WTC11 (cell line): ENCODE measurements at regions not wholly inside any gene's neighbourhood (a gene's known extent, or its start where the extent isn't known, plus 50 kb on each side); places are given as distances from the start of the nearest gene placed in this dataset.

Experiments used
- ATAC-seq: fragments of 200-7000 bp; cut with Tn5 transposase; 2 replicates; pipeline ENCODE4 v1.10.0; 2021; ENCODE audit warnings: mild to moderate bottlenecking, moderate library complexity
- CTCF ChIA-PET: fragments of 300-600 bp; sonication (Branson Sonifier 250); formaldehyde crosslinking; loops from one replicate; lab custom pipeline; 2021; ENCODE audit warnings: antibody characterized with exemption; lab: Charles Lee
- POLR2A ChIA-PET: fragments of 350-600 bp; sonication (Branson Sonifier 250); formaldehyde crosslinking; loops from one replicate; lab custom pipeline; 2021; ENCODE audit warnings: antibody characterized with exemption; lab: Charles Lee
- DNase-seq: peaks from one replicate; pipeline ENCODE4 v3.0.0; 2021; ENCODE audit warnings: low spot score
- H3K27ac Mint-ChIP-seq: 2 replicates; pipeline ENCODE4 v1.8.0; 2021; ENCODE audit warnings: mixed read lengths
- H3K27me3 Mint-ChIP-seq: 2 replicates; pipeline ENCODE4 v1.8.0; 2021; ENCODE audit warnings: low read depth, mild to moderate bottlenecking, moderate library complexity, mixed read lengths
- H3K36me3 Mint-ChIP-seq: 2 replicates; pipeline ENCODE4 v1.8.0; 2021; ENCODE audit warnings: mixed read lengths
- H3K4me1 Mint-ChIP-seq: 2 replicates; pipeline ENCODE4 v1.8.0; 2022; ENCODE audit warnings: mixed read lengths
- H3K4me3 Mint-ChIP-seq: 2 replicates; pipeline ENCODE4 v1.8.0; 2021; ENCODE audit warnings: mild to moderate bottlenecking, moderate library complexity, mixed read lengths
- H3K9me3 Mint-ChIP-seq: 2 replicates; pipeline ENCODE4 v1.8.0; 2021; ENCODE audit warnings: mixed read lengths
- ATF1 ChIP-seq: sonication (generic); formaldehyde crosslinking; IDR thresholded peaks from 2 replicates; pipeline ENCODE4 v1.8.1; 2023; ENCODE audit warnings: mild to moderate bottlenecking, moderate library complexity, missing genetic modification reagents
- EMX1 ChIP-seq: fragments of 250-450 bp; sonication (Bioruptor Pico); IDR thresholded peaks from 2 replicates; pipeline ENCODE4 v1.8.0; 2021; ENCODE audit warnings: mild to moderate bottlenecking
- GTF2I ChIP-seq: fragments of 250-450 bp; sonication (Bioruptor Pico); conservative IDR thresholded peaks from 2 replicates; pipeline ENCODE4 v1.4.0; 2021; ENCODE audit warnings: mild to moderate bottlenecking
- IRF2 ChIP-seq: sonication (generic); formaldehyde crosslinking; IDR thresholded peaks from 2 replicates; pipeline ENCODE4 v1.8.0; 2022; ENCODE audit warnings: low read depth, missing genetic modification reagents, borderline replicate concordance
- NFATC4 ChIP-seq: fragments of 250-450 bp; sonication (Bioruptor Pico); IDR thresholded peaks from 2 replicates; pipeline ENCODE4 v1.9.0; 2021; ENCODE audit warnings: mild to moderate bottlenecking
- NFE2L1 ChIP-seq: sonication (generic); formaldehyde crosslinking; IDR thresholded peaks from 2 replicates; pipeline ENCODE4 v1.8.1; 2023; ENCODE audit warnings: missing genetic modification reagents
- OVOL2 ChIP-seq: fragments of 250-450 bp; sonication (Bioruptor Pico); IDR thresholded peaks from 2 replicates; pipeline ENCODE4 v1.9.0; 2021; ENCODE audit warnings: mild to moderate bottlenecking, borderline replicate concordance
- PRRX2 ChIP-seq: fragments of 250-450 bp; sonication (Bioruptor Pico); IDR thresholded peaks from 2 replicates; pipeline ENCODE4 v1.8.0; 2021; ENCODE audit warnings: mild to moderate bottlenecking
- SMAD3 ChIP-seq: sonication (generic); formaldehyde crosslinking; IDR thresholded peaks from 2 replicates; pipeline ENCODE4 v1.8.0; 2022; ENCODE audit warnings: missing genetic modification reagents, mild to moderate bottlenecking, borderline replicate concordance
- SMAD4 ChIP-seq: sonication (generic); formaldehyde crosslinking; IDR thresholded peaks from 2 replicates; pipeline ENCODE4 v1.8.0; 2022; ENCODE audit warnings: mild to moderate bottlenecking, missing genetic modification reagents
- TCF7 ChIP-seq: sonication (generic); formaldehyde crosslinking; IDR thresholded peaks from 2 replicates; pipeline ENCODE4 v1.8.0; 2022; ENCODE audit warnings: mild to moderate bottlenecking, low read depth, missing genetic modification reagents, moderate library complexity
- ZNF232 ChIP-seq: sonication (generic); formaldehyde crosslinking; IDR thresholded peaks from 2 replicates; pipeline ENCODE4 v1.8.0; 2022; ENCODE audit warnings: mild to moderate bottlenecking, missing genetic modification reagents
- ZNF396 ChIP-seq: fragments of 250-450 bp; sonication (Bioruptor Pico); IDR thresholded peaks from 2 replicates; pipeline ENCODE4 v1.8.0; 2021; ENCODE audit warnings: mild to moderate bottlenecking, moderate library complexity, borderline replicate concordance
- ZNF416 ChIP-seq: fragments of 250-450 bp; sonication (Bioruptor Pico); IDR thresholded peaks from 2 replicates; pipeline ENCODE4 v1.9.0; 2021; ENCODE audit warnings: mild to moderate bottlenecking, inconsistent platforms
- TF ChIP-seq, protein P1 (sequence below): fragments of 250-450 bp; sonication (Bioruptor Pico); conservative IDR thresholded peaks from 2 replicates; pipeline ENCODE4 v1.9.0; 2021; ENCODE audit warnings: mild to moderate bottlenecking
- TF ChIP-seq, protein P2 (sequence below): sonication (generic); formaldehyde crosslinking; IDR thresholded peaks from 2 replicates; pipeline ENCODE4 v1.8.1; 2022; ENCODE audit warnings: missing genetic modification reagents, borderline replicate concordance
- TF ChIP-seq, protein P3 (sequence below): sonication (generic); formaldehyde crosslinking; IDR thresholded peaks from 2 replicates; pipeline ENCODE4 v1.8.1; 2022; ENCODE audit warnings: low read depth, missing genetic modification reagents, borderline replicate concordance
- TF ChIP-seq, protein P4 (sequence below): fragments of 250-450 bp; sonication (Bioruptor Pico); IDR thresholded peaks from 2 replicates; pipeline ENCODE4 v1.9.0; 2021; ENCODE audit warnings: moderate library complexity, mild to moderate bottlenecking, inconsistent platforms, borderline replicate concordance
- TF ChIP-seq, protein P5 (sequence below): sonication (generic); formaldehyde crosslinking; IDR thresholded peaks from 2 replicates; pipeline ENCODE4 v1.8.1; 2023; ENCODE audit warnings: mild to moderate bottlenecking, missing genetic modification reagents, borderline replicate concordance
- TF ChIP-seq, protein P6 (sequence below): sonication (generic); formaldehyde crosslinking; IDR thresholded peaks from 2 replicates; pipeline ENCODE4 v1.8.1; 2023; ENCODE audit warnings: mild to moderate bottlenecking, moderate library complexity, missing genetic modification reagents

DNA sequence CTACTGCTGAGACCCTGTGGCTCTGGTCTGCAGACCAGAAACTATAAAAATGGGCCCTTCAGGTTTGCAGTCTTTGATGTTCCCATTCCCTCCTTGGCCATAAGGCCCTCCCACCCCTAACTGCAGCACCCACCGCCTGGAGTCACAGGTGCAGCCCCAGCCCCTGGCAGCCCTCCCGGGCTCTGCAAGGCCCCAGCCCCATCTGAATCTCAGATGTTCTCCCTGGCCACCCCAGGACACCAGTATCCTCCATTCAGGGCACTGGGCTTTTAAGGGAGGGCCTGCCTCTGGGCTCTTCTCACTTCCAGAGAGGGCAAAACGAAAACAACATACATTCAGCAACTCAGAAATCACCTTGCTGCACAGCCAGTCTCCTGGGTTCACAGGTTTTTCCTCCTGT lies 107.7 kb upstream of the RET start:
- Mint-ChIP-seq H3K27me3 (no peaks in the 10 kb centered on the region), H3K27ac (no peak overlapping the region), H3K9me3 (no peaks in the 10 kb centered on the region), H3K4me3 (no peak overlapping the region), H3K4me1 (peaks cover 15% of the 10 kb centered on the region; the same call in 1 of the 2 replicates), H3K36me3 (no peaks in the 10 kb centered on the region)
- no peak for ATAC-seq
- CTCF ChIA-PET: no interaction called here
- DNase-seq: peak; percentile 9
- POLR2A ChIA-PET: no interaction called here
- no peak for TF ChIP-seq NFE2L1 (CRISPR knock-in tag)
- TF ChIP-seq ZNF416 (CRISPR knock-in tag): no peak
- no peak for TF ChIP-seq EMX1 (CRISPR knock-in tag)

DNA sequence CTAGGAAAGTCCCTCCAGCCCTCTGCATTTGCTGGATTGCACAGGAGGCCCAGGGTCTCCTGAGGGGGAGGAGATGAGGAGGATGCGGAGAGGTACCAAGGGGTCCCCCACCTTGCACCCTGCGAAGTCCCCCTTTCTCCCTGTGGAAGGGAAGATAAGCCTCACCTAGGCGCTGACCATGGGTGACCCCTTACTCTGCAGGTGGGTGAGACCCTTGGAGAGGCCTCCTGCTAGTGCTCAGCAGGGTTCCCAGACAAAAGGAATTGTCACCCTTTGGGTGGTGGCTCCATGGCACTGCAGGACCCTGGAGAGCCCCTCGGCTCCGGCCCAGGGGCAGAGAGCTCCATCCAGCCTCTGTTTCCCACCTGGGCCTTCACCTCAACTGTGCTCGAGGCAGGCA lies 107.0 kb upstream of the RET start:
- ATAC-seq (no peak), DNase-seq (no peak)
- Mint-ChIP-seq H3K4me3 (no peak overlapping the region), H3K9me3 (no peaks in the 10 kb centered on the region), H3K27ac (no peak overlapping the region), H3K36me3 (no peaks in the 10 kb centered on the region), H3K27me3 (no peaks in the 10 kb centered on the region), H3K4me1 (peaks cover 15% of the 10 kb centered on the region; the same call in 1 of the 2 replicates)
- CTCF ChIA-PET: no interaction called here
- no peak for TF ChIP-seq PRRX2 (CRISPR knock-in tag)
- no peak for TF ChIP-seq IRF2 (CRISPR knock-in tag)
- no peak for TF ChIP-seq NFATC4 (CRISPR knock-in tag)
- TF ChIP-seq SMAD3 (CRISPR knock-in tag): no peak
- no peak for TF ChIP-seq SMAD4 (CRISPR knock-in tag)
- TF ChIP-seq, protein P1, sequence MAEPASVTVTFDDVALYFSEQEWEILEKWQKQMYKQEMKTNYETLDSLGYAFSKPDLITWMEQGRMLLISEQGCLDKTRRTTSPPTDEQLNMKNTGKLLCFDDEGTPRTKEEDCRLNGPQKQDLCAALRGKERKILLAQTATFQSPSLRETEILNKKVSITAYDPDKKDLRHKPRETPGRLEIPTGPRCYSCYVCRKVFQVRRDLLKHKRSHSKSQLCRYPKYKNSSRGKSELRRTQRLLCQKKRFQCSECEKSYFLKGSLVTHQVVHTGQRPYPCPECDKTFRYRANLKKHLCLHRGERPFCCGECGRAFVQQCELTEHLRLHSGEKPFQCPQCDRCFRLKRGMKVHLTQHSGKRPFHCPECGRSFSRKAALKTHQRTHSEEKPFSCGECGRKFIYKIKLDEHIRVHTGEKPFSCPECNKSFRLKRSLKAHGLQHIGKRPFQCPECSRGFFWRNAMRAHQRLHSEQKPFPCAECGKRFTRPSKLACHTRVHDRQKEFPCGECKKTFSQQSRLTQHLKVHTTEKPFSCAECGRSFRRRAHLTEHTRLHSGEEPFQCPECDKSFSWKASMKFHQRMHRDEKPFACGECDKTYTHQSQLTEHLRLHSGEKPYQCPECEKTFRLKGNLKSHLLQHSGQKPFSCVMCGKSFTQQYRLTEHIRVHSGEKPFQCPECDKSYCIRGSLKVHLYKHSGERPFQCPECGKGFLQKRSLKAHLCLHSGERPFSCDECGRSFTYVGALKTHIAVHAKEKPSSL (CRISPR knock-in tag): no peak
- TF ChIP-seq ZNF232 (CRISPR knock-in tag): no peak
- TF ChIP-seq, protein P2, sequence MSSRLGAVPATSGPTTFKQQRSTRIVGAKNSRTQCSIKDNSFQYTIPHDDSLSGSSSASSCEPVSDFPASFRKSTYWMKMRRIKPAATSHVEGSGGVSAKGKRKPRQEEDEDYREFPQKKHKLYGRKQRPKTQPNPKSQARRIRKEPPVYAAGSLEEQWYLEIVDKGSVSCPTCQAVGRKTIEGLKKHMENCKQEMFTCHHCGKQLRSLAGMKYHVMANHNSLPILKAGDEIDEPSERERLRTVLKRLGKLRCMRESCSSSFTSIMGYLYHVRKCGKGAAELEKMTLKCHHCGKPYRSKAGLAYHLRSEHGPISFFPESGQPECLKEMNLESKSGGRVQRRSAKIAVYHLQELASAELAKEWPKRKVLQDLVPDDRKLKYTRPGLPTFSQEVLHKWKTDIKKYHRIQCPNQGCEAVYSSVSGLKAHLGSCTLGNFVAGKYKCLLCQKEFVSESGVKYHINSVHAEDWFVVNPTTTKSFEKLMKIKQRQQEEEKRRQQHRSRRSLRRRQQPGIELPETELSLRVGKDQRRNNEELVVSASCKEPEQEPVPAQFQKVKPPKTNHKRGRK: no peak
- TF ChIP-seq, protein P3, sequence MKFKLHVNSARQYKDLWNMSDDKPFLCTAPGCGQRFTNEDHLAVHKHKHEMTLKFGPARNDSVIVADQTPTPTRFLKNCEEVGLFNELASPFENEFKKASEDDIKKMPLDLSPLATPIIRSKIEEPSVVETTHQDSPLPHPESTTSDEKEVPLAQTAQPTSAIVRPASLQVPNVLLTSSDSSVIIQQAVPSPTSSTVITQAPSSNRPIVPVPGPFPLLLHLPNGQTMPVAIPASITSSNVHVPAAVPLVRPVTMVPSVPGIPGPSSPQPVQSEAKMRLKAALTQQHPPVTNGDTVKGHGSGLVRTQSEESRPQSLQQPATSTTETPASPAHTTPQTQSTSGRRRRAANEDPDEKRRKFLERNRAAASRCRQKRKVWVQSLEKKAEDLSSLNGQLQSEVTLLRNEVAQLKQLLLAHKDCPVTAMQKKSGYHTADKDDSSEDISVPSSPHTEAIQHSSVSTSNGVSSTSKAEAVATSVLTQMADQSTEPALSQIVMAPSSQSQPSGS (CRISPR knock-in tag): no peak
- TF ChIP-seq, protein P4, sequence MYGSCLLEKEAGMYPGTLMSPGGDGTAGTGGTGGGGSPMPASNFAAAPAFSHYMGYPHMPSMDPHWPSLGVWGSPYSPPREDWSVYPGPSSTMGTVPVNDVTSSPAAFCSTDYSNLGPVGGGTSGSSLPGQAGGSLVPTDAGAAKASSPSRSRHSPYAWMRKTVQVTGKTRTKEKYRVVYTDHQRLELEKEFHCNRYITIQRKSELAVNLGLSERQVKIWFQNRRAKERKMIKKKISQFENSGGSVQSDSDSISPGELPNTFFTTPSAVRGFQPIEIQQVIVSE (CRISPR knock-in tag): no peak
- no peak for TF ChIP-seq ATF1 (CRISPR knock-in tag)
- TF ChIP-seq TCF7 (CRISPR knock-in tag): no peak
- TF ChIP-seq GTF2I (CRISPR knock-in tag): no peak
- TF ChIP-seq OVOL2 (CRISPR knock-in tag): no peak
- TF ChIP-seq, protein P5, sequence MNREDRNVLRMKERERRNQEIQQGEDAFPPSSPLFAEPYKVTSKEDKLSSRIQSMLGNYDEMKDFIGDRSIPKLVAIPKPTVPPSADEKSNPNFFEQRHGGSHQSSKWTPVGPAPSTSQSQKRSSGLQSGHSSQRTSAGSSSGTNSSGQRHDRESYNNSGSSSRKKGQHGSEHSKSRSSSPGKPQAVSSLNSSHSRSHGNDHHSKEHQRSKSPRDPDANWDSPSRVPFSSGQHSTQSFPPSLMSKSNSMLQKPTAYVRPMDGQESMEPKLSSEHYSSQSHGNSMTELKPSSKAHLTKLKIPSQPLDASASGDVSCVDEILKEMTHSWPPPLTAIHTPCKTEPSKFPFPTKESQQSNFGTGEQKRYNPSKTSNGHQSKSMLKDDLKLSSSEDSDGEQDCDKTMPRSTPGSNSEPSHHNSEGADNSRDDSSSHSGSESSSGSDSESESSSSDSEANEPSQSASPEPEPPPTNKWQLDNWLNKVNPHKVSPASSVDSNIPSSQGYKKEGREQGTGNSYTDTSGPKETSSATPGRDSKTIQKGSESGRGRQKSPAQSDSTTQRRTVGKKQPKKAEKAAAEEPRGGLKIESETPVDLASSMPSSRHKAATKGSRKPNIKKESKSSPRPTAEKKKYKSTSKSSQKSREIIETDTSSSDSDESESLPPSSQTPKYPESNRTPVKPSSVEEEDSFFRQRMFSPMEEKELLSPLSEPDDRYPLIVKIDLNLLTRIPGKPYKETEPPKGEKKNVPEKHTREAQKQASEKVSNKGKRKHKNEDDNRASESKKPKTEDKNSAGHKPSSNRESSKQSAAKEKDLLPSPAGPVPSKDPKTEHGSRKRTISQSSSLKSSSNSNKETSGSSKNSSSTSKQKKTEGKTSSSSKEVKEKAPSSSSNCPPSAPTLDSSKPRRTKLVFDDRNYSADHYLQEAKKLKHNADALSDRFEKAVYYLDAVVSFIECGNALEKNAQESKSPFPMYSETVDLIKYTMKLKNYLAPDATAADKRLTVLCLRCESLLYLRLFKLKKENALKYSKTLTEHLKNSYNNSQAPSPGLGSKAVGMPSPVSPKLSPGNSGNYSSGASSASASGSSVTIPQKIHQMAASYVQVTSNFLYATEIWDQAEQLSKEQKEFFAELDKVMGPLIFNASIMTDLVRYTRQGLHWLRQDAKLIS (CRISPR knock-in tag): no peak
- TF ChIP-seq, protein P6, sequence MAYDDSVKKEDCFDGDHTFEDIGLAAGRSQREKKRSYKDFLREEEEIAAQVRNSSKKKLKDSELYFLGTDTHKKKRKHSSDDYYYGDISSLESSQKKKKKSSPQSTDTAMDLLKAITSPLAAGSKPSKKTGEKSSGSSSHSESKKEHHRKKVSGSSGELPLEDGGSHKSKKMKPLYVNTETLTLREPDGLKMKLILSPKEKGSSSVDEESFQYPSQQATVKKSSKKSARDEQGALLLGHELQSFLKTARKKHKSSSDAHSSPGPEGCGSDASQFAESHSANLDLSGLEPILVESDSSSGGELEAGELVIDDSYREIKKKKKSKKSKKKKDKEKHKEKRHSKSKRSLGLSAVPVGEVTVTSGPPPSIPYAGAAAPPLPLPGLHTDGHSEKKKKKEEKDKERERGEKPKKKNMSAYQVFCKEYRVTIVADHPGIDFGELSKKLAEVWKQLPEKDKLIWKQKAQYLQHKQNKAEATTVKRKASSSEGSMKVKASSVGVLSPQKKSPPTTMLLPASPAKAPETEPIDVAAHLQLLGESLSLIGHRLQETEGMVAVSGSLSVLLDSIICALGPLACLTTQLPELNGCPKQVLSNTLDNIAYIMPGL (CRISPR knock-in tag): no peak
- no peak for TF ChIP-seq ZNF396 (CRISPR knock-in tag)
- POLR2A ChIA-PET: no interaction called here
